Endothelial cell of umbilical vein (primary cell): ENCODE measurements at regions not wholly inside any gene's neighbourhood (a gene's known extent, or its start where the extent isn't known, plus 50 kb on each side); places are given as distances from the start of the nearest gene placed in this dataset.

Source experiments
- BruUV-seq: library from RNA; stranded (reverse); fragments of 400-500 nt; replicated peaks from 2 replicates; lab custom pipeline; 2021; lab: Mats Ljungman, UMichigan
- CTCF ChIA-PET: fragments of 300-600, 350-600 bp; sonication (Branson Sonifier 250); formaldehyde crosslinking; loops from one replicate; lab custom pipeline; 2021; ENCODE audit warnings: antibody characterized with exemption, inconsistent platforms; lab: Charles Lee
- POLR2A ChIA-PET: fragments of 300-600, 350-600 bp; sonication (Branson Sonifier 250); formaldehyde crosslinking; loops from one replicate; lab custom pipeline; 2021; ENCODE audit warnings: antibody characterized with exemption, inconsistent platforms; lab: Charles Lee
- DNase-seq: peaks from one replicate; pipeline ENCODE4 v3.0.0-alpha.2; 2011; ENCODE audit warnings: low read depth, low spot score
- FAIRE-seq: peaks from 2 replicates; lab custom pipeline; 2011; peaks lifted over from hg19 to GRCh38; lab: Jason Lieb, UNC
- H2AFZ ChIP-seq: 2 replicates; pipeline ENCODE4 v1.6.0; 2012; ENCODE audit warnings: low read depth, low read length, control low read depth, inconsistent platforms
- H3K27ac ChIP-seq: 2 replicates; pipeline ENCODE4 v1.5.1; 2011; ENCODE audit warnings: low read depth, mild to moderate bottlenecking, control low read depth, low read length, moderate library complexity; ENCODE audit not compliant: insufficient read depth
- H3K27me3 ChIP-seq, 2 experiments: 2 replicates each; pipeline versions ENCODE4 v1.6.0 to v1.6.1; 2011; ENCODE audit warnings: low read length in 2 of 2, mixed read lengths in 1 of 2; ENCODE audit not compliant: control insufficient read depth in 2 of 2, insufficient read depth in 2 of 2
- H3K36me3 ChIP-seq, 2 experiments: 2 replicates in 1 of 2; 3 replicates in 1 of 2; pipeline ENCODE4 v1.5.1; 2011; ENCODE audit warnings: low read length in 2 of 2, mild to moderate bottlenecking in 1 of 2, moderate library complexity in 1 of 2; ENCODE audit not compliant: control insufficient read depth in 2 of 2, insufficient read depth in 2 of 2; ENCODE audit errors: extremely low read depth in 1 of 2
- H3K4me1 ChIP-seq: 3 replicates; pipeline ENCODE4 v1.5.1; 2011; ENCODE audit warnings: mild to moderate bottlenecking, low read length; ENCODE audit not compliant: control insufficient read depth, insufficient read depth; ENCODE audit errors: extremely low read depth
- H3K4me2 ChIP-seq: 2 replicates; pipeline ENCODE4 v1.6.1; 2011; ENCODE audit warnings: low read length, control low read depth, mixed read lengths; ENCODE audit not compliant: insufficient read depth
- H3K4me3 ChIP-seq, 3 experiments: fragments of 200-600 bp in 1 of 3; sonication (generic), shearing (Covaris generic) in 1 of 3; replicated peaks in 1 of 3; 2 replicates each; pipeline ENCODE4 v1.5.1; 2011 to 2016; ENCODE audit warnings: control low read depth in 3 of 3, low read length in 3 of 3, mild to moderate bottlenecking in 2 of 3, inconsistent platforms in 1 of 3, low read depth in 1 of 3, moderate library complexity in 1 of 3; ENCODE audit not compliant: insufficient read depth in 1 of 3
- H3K79me2 ChIP-seq: 2 replicates; pipeline ENCODE4 v1.6.0; 2012; ENCODE audit warnings: low read length, inconsistent platforms; ENCODE audit not compliant: control insufficient read depth, insufficient read depth
- H3K9ac ChIP-seq: replicated peaks from 2 replicates; pipeline ENCODE3; 2011; ENCODE audit warnings: low read length, control low read depth; ENCODE audit not compliant: insufficient read depth; ENCODE audit errors: extremely low read depth
- H3K9me1 ChIP-seq: replicated peaks from 3 replicates; pipeline ENCODE4 v1.6.0; 2011; ENCODE audit warnings: mild to moderate bottlenecking, low read length; ENCODE audit not compliant: control insufficient read depth, insufficient read depth; ENCODE audit errors: extremely low read depth
- H3K9me3 ChIP-seq: replicated peaks from 2 replicates; pipeline ENCODE4 v1.5.1; 2012; ENCODE audit warnings: low read length, inconsistent platforms; ENCODE audit not compliant: control insufficient read depth, insufficient read depth
- H4K20me1 ChIP-seq: replicated peaks from 2 replicates; pipeline ENCODE3; 2011; ENCODE audit warnings: mild to moderate bottlenecking, low read length; ENCODE audit not compliant: control insufficient read depth, insufficient read depth; ENCODE audit errors: extremely low read depth
- EZH2 ChIP-seq: IDR thresholded peaks from 2 replicates; pipeline ENCODE4 v1.6.1; 2012; ENCODE audit warnings: borderline replicate concordance, low read depth, mild to moderate bottlenecking, moderate library complexity, low read length, inconsistent platforms; ENCODE audit not compliant: severe bottlenecking
- GATA2 ChIP-seq: IDR thresholded peaks from 2 replicates; pipeline ENCODE4 v1.7.0; 2011; ENCODE audit warnings: low read depth, mild to moderate bottlenecking, moderate library complexity, mixed read lengths, low read length; ENCODE audit not compliant: insufficient read length, insufficient read depth
- JUN ChIP-seq: IDR thresholded peaks from 2 replicates; pipeline ENCODE4 v1.6.1; 2011; ENCODE audit warnings: borderline replicate concordance, low read depth; ENCODE audit not compliant: insufficient read length, insufficient read depth
- MYC ChIP-seq: IDR thresholded peaks from one replicate; pipeline ENCODE4 v1.6.1; 2011; ENCODE audit warnings: mild to moderate bottlenecking, low read depth, low read length
- POLR2A ChIP-seq: IDR thresholded peaks from 2 replicates; pipeline ENCODE4 v1.6.1; 2012; ENCODE audit warnings: low read depth, mild to moderate bottlenecking, control low read depth, low read length
- dilution Hi-C: fragments of 300-500 bp; cut with MboI; formaldehyde crosslinking; loops from one replicate; pipeline ENCODE4 v1.15.0; 2019; ENCODE audit warnings: low sequenced_read_pairs; ENCODE audit not compliant: extremely low pct_ligation_motif_present
- intact Hi-C: fragments of 100-400 bp; cut with micrococcal nuclease; formaldehyde crosslinking; loops from one replicate; pipeline ENCODE4 v1.10.0; 2022
- TF ChIP-seq, protein P1 (sequence below): IDR thresholded peaks from 2 replicates; pipeline ENCODE4 v1.6.1; 2011; ENCODE audit not compliant: insufficient read depth, insufficient read length
- TF ChIP-seq, protein P2 (sequence below), 2 donors: IDR thresholded peaks; 1 replicate in 1 of 2; 2 replicates in 1 of 2; pipeline ENCODE4 v1.5.1; 2011; ENCODE audit warnings: low read length in 2 of 2, mild to moderate bottlenecking in 2 of 2, moderate library complexity in 2 of 2, control low read depth in 1 of 2, inconsistent platforms in 1 of 2, low read depth in 1 of 2; ENCODE audit not compliant: insufficient read depth in 1 of 2; ENCODE audit errors: extremely low read depth in 1 of 2

- ChIA-PET CTCF (interaction anchor here (0.7 to 0.9 kb wide), 2 partner anchors 17 to 107 kb away, joined by 3 read pairs; no protein-coding TSS in a partner anchor), POLR2A (no interaction called here)
- BruUV-seq, result no TSS peak
- Histone ChIP-seq H3K4me1 (peaks cover 26% of the 10 kb centered on the region), H3K9me1 (no peaks in the 10 kb centered on the region), H4K20me1 (no peaks in the 10 kb centered on the region), H3K27me3 (no peaks in the 10 kb centered on the region), H2AFZ (no peak overlapping the region), H3K27ac (no peak overlapping the region), H3K79me2 (no peaks in the 10 kb centered on the region), H3K9me3 (no peaks in the 10 kb centered on the region), H3K4me2 (peak overlapping the region; percentile 5), H3K36me3 (no peaks in the 10 kb centered on the region), H3K4me3 (no peak overlapping the region), H3K9ac (no peak overlapping the region)
- intact Hi-C loops (loop anchor here (2.0 kb wide), 1 partner anchor 28 kb away; no protein-coding TSS in a partner anchor), dilution Hi-C loops (no loop called here)
- no peak for FAIRE-seq
- no peak for TF ChIP-seq EZH2
- peak; percentile 78 for TF ChIP-seq JUN
- TF ChIP-seq POLR2A, result no peak
- no peak for TF ChIP-seq MYC
- TF ChIP-seq, protein P1, sequence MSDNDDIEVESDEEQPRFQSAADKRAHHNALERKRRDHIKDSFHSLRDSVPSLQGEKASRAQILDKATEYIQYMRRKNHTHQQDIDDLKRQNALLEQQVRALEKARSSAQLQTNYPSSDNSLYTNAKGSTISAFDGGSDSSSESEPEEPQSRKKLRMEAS, result no peak
- TF ChIP-seq GATA2, result no peak
- TF ChIP-seq, protein P2, sequence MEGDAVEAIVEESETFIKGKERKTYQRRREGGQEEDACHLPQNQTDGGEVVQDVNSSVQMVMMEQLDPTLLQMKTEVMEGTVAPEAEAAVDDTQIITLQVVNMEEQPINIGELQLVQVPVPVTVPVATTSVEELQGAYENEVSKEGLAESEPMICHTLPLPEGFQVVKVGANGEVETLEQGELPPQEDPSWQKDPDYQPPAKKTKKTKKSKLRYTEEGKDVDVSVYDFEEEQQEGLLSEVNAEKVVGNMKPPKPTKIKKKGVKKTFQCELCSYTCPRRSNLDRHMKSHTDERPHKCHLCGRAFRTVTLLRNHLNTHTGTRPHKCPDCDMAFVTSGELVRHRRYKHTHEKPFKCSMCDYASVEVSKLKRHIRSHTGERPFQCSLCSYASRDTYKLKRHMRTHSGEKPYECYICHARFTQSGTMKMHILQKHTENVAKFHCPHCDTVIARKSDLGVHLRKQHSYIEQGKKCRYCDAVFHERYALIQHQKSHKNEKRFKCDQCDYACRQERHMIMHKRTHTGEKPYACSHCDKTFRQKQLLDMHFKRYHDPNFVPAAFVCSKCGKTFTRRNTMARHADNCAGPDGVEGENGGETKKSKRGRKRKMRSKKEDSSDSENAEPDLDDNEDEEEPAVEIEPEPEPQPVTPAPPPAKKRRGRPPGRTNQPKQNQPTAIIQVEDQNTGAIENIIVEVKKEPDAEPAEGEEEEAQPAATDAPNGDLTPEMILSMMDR (IDR thresholded peaks at IDR 0.05; ENCODE audit: extremely low read depth in 1 of 2, insufficient read depth in 1 of 2, low read depth in 1 of 2, low read length in 2 of 2), result no peak
- DNase-seq, result peak; percentile 60
These were observed 602.9 kb upstream of the CAMK1G start for GRCh38 chr1:208980605-208981004.
